K562 (cell line): ENCODE measurements at regions not wholly inside any gene's neighbourhood (a gene's known extent, or its start where the extent isn't known, plus 50 kb on each side); places are given as distances from the start of the nearest gene placed in this dataset.

ENCODE experiments used
- ATAC-seq: fragments of 200-7000 bp; cut with Tn5 transposase; 3 replicates; pipeline ENCODE4 v1.9.1; 2020; ENCODE audit warnings: moderate library complexity
- BruUV-seq: library from RNA; stranded (reverse); fragments of 400-500 nt; replicated peaks from 2 replicates; lab custom pipeline; 2021; lab: Mats Ljungman, UMichigan
- CTCF ChIA-PET: fragments of 300-600 bp; formaldehyde crosslinking; extraction: SDS; loops from one replicate; lab custom pipeline; 2021; ENCODE audit warnings: low intra/inter-chr PET ratio; lab: Yijun Ruan, JAX
- POLR2A ChIA-PET: fragments of 300-600, 350-650 bp; sonication (Branson Sonifier 250); formaldehyde crosslinking; extraction: SDS; loops from one replicate; lab custom pipeline; 2021; ENCODE audit warnings: antibody characterized with exemption, inconsistent platforms; lab: Yijun Ruan, JAX
- DNase-seq, 4 experiments: peaks; one replicate each; pipeline versions ENCODE4 v3.0.0 to v3.0.0-alpha.2; 2011 to 2018; ENCODE audit warnings: low spot score in 3 of 4, mixed read lengths in 3 of 4; ENCODE audit errors: extremely low read depth in 1 of 4
- FAIRE-seq: peaks from 2 replicates; lab custom pipeline; 2011; peaks lifted over from hg19 to GRCh38; lab: Jason Lieb, UNC
- H2AFZ ChIP-seq: 2 replicates; pipeline ENCODE4 v1.6.0; 2011; ENCODE audit warnings: low read depth, low read length, control low read depth, inconsistent platforms
- H3K27ac ChIP-seq: fragments of 200-600 bp; 3 replicates; pipeline ENCODE4 v1.8.0; 2011; ENCODE audit warnings: low read depth, mild to moderate bottlenecking, control low read depth, inconsistent platforms, low read length, moderate library complexity, mixed read lengths; ENCODE audit errors: extremely low read depth
- H3K27me3 ChIP-seq, 2 experiments: fragments of 300-600 bp in 1 of 2; 2 replicates in 1 of 2; 3 replicates in 1 of 2; pipeline versions ENCODE4 v1.6.0 to v1.8.0; 2011; ENCODE audit warnings: inconsistent platforms in 2 of 2, low read length in 2 of 2, mild to moderate bottlenecking in 1 of 2, mixed read lengths in 1 of 2, moderate library complexity in 1 of 2; ENCODE audit not compliant: control insufficient read depth in 2 of 2, insufficient read depth in 2 of 2
- H3K36me3 ChIP-seq: fragments of 300-600 bp; 3 replicates; pipeline ENCODE4 v1.8.0; 2011; ENCODE audit warnings: mild to moderate bottlenecking, low read length, inconsistent platforms; ENCODE audit not compliant: control insufficient read depth, insufficient read depth
- H3K4me1 ChIP-seq, 2 experiments: fragments of 200-600 bp in 1 of 2; replicated peaks in 1 of 2; 2 replicates in 1 of 2; 3 replicates in 1 of 2; pipeline versions ENCODE4 v1.5.1 to v1.8.0; 2011; ENCODE audit warnings: inconsistent platforms in 2 of 2, low read length in 2 of 2, mild to moderate bottlenecking in 1 of 2, mixed read lengths in 1 of 2, moderate library complexity in 1 of 2; ENCODE audit not compliant: control insufficient read depth in 2 of 2, insufficient read depth in 2 of 2
- H3K4me2 ChIP-seq: 2 replicates; pipeline ENCODE4 v1.6.1; 2011; ENCODE audit warnings: low read length, control low read depth, inconsistent platforms, mixed read lengths; ENCODE audit not compliant: insufficient read depth
- H3K4me3 ChIP-seq: fragments of 200-600 bp; sonication (generic), shearing (Covaris generic); 2 replicates; pipeline ENCODE4 v1.5.1; 2016; ENCODE audit warnings: control low read depth, inconsistent platforms
- H3K79me2 ChIP-seq: fragments of 200-600 bp; 3 replicates; pipeline ENCODE4 v1.8.0; 2011; ENCODE audit warnings: low read length, inconsistent platforms; ENCODE audit not compliant: control insufficient read depth, insufficient read depth
- H3K9ac ChIP-seq, 2 experiments: 2 replicates each; pipeline versions ENCODE4 v1.6.0 to v1.6.1; 2011; ENCODE audit warnings: low read depth in 2 of 2, low read length in 2 of 2, control low read depth in 1 of 2, inconsistent platforms in 1 of 2, mild to moderate bottlenecking in 1 of 2, mixed read lengths in 1 of 2; ENCODE audit not compliant: insufficient read depth in 1 of 2
- H3K9me1 ChIP-seq: one replicate; pipeline ENCODE4 v1.6.0; 2011; ENCODE audit warnings: inconsistent platforms, mild to moderate bottlenecking, low read length, moderate library complexity; ENCODE audit not compliant: control insufficient read depth, insufficient read depth
- H3K9me3 ChIP-seq: replicated peaks from 2 replicates; pipeline ENCODE4 v1.5.1; 2011; ENCODE audit warnings: low read depth, low read length, inconsistent platforms; ENCODE audit not compliant: control insufficient read depth, insufficient read depth
- H4K20me1 ChIP-seq: replicated peaks from 2 replicates; pipeline ENCODE4 v1.6.1; 2011; ENCODE audit warnings: low read length, inconsistent platforms, mixed read lengths; ENCODE audit not compliant: control insufficient read depth, insufficient read depth
- ARID1B ChIP-seq: fragments of 450-650 bp; IDR thresholded peaks from 2 replicates; pipeline ENCODE4 v1.6.1; 2016; ENCODE audit warnings: antibody characterized with exemption, mild to moderate bottlenecking, inconsistent platforms
- CTBP1 ChIP-seq: fragments of 450-650 bp; IDR thresholded peaks from 2 replicates; pipeline ENCODE4 v1.6.1; 2016; ENCODE audit warnings: borderline replicate concordance
- KDM5B ChIP-seq: fragments of 200-600 bp; sonication (generic); IDR thresholded peaks from 2 replicates; pipeline ENCODE4 v1.6.1; 2012; ENCODE audit warnings: low read depth, mild to moderate bottlenecking, moderate library complexity, low read length, control low read depth, inconsistent platforms; ENCODE audit not compliant: insufficient replicate concordance
- MAFF ChIP-seq: IDR thresholded peaks from 2 replicates; pipeline ENCODE4 v1.6.1; 2012; ENCODE audit warnings: low read length, improper control_type of control experiment
- NFIC ChIP-seq: fragments of 450-650 bp; IDR thresholded peaks from 2 replicates; pipeline ENCODE4 v1.6.1; 2017; ENCODE audit warnings: mild to moderate bottlenecking, inconsistent platforms
- OTX1 ChIP-seq: fragments of 450-650 bp; formaldehyde crosslinking; IDR thresholded peaks from 2 replicates; pipeline ENCODE4 v1.4.0; 2022; ENCODE audit warnings: mild to moderate bottlenecking
- RFX5 ChIP-seq: IDR thresholded peaks from 2 replicates; pipeline ENCODE4 v1.6.1; 2011; ENCODE audit warnings: low read depth, mild to moderate bottlenecking, improper control_type of control experiment, low read length
- ZC3H11A ChIP-seq: IDR thresholded peaks from 2 replicates; pipeline ENCODE4 v1.6.1; 2012; ENCODE audit warnings: low read depth, low read length, improper control_type of control experiment
- ZFP36 ChIP-seq: fragments of 150-350 bp; IDR thresholded peaks from 2 replicates; pipeline ENCODE4 v1.6.1; 2018; ENCODE audit warnings: low read length, low read depth; ENCODE audit not compliant: partially characterized antibody
- ZNF165 ChIP-seq: fragments of 250-450 bp; sonication (Bioruptor Pico); IDR thresholded peaks from 2 replicates; pipeline ENCODE4 v1.4.0; 2020; ENCODE audit warnings: borderline replicate concordance
- ZNF239 ChIP-seq: fragments of 250-450 bp; sonication (Bioruptor Pico); IDR thresholded peaks from 2 replicates; pipeline ENCODE4 v1.4.0; 2020; ENCODE audit warnings: mild to moderate bottlenecking
- ZNF316 ChIP-seq: fragments of 450-650 bp; IDR thresholded peaks from 2 replicates; pipeline ENCODE4 v1.6.1; 2016
- ZNF41 ChIP-seq: fragments of 250-450 bp; sonication (Bioruptor Pico); conservative IDR thresholded peaks from 2 replicates; pipeline ENCODE4 v1.4.0; 2020; ENCODE audit warnings: mild to moderate bottlenecking
- WGBS: fragments of 100-300 bp; shearing (Covaris generic); methylation state at CpG from one replicate; pipeline ENCODE4 v1.1.6; 2016; ENCODE audit warnings: low coverage, mixed read lengths; ENCODE audit not compliant: insufficient coverage; ENCODE audit errors: missing lambda C conversion rate; 5-methylcytosine and 5-hydroxymethylcytosine counted together
- in situ Hi-C: fragments of 300-500 bp; cut with MboI; formaldehyde crosslinking; loops from 4 replicates; pipeline ENCODE4 v1.15.0; 2018; ENCODE audit warnings: inconsistent platforms, mixed read lengths
- intact Hi-C: fragments of 100-400 bp; cut with micrococcal nuclease; formaldehyde crosslinking; loops from 2 replicates; pipeline ENCODE4 v1.14.2; 2022
- TF ChIP-seq, protein P1 (sequence below): sonication (generic); formaldehyde crosslinking; IDR thresholded peaks from 2 replicates; pipeline ENCODE4 v1.8.0; 2022; ENCODE audit warnings: mild to moderate bottlenecking, missing genetic modification reagents
- TF ChIP-seq, protein P2 (sequence below), 3 experiments: fragments of 200-800 bp in 1 of 3; fragments of 250-450 bp in 1 of 3; fragments of 450-650 bp in 1 of 3; sonication (Bioruptor Pico) in 1 of 3; sonication (Bioruptor generic) in 1 of 3; formaldehyde crosslinking in 1 of 3; IDR thresholded peaks; 2 replicates each; pipeline versions ENCODE4 v1.6.1 to v1.8.0; 2016 to 2022; ENCODE audit warnings: mild to moderate bottlenecking in 2 of 3, missing genetic modification characterization in 2 of 3, missing compliant biosample characterization in 1 of 3, moderate library complexity in 1 of 3

DNA sequence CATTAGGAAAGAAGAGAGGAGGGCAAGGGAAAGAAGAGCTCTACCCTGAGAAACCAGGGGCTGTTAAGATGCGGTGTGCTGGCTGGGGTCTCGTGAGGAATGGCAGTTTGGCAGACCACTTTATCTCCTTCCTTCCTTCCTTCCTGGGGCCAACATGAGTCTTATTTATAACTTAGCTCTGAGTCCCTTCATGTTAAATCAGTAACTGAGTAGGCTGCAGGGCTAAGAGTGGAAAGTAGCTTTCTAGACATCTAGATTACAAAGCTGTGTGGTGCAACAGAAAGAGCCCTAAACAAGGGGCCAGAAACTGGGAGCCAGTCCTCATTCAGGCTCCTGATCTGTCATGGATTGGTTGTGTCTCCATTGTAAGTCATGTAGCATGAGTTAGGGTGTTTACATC lies 135.4 kb upstream of the DUSP10 start:
- intact Hi-C loops (no loop called here), in situ Hi-C loops (no loop called here)
- POLR2A ChIA-PET: interaction anchor here (0.5 kb wide), 1 partner anchor 326 kb away, joined by 3 read pairs; no protein-coding TSS in a partner anchor
- DNase-seq: no peak
- BruUV-seq: no TSS peak
- no peak overlapping the region for H3K9ac ChIP-seq
- no peaks in the 10 kb centered on the region for H3K9me3 ChIP-seq
- WGBS: 0% methylated on average over 2 of the region's 2 CpGs
- H3K4me3 ChIP-seq: no peak overlapping the region
- CTCF ChIA-PET: no interaction called here
- no peak for ATAC-seq
- no peaks in the 10 kb centered on the region for H3K36me3 ChIP-seq
- H3K4me1 ChIP-seq: no peaks in the 10 kb centered on the region
- H3K27me3 ChIP-seq: no peaks in the 10 kb centered on the region
- FAIRE-seq: no peak
- H4K20me1 ChIP-seq: no peaks in the 10 kb centered on the region
- H3K4me2 ChIP-seq: no peak overlapping the region
- H3K27ac ChIP-seq: no peak overlapping the region
- H2AFZ ChIP-seq: no peak overlapping the region
- no peak for TF ChIP-seq NFIC
- no peak for TF ChIP-seq ZNF41 (CRISPR knock-in tag)
- no peak for TF ChIP-seq MAFF
- no peak for TF ChIP-seq ZNF165 (CRISPR knock-in tag)
- TF ChIP-seq, protein P1, sequence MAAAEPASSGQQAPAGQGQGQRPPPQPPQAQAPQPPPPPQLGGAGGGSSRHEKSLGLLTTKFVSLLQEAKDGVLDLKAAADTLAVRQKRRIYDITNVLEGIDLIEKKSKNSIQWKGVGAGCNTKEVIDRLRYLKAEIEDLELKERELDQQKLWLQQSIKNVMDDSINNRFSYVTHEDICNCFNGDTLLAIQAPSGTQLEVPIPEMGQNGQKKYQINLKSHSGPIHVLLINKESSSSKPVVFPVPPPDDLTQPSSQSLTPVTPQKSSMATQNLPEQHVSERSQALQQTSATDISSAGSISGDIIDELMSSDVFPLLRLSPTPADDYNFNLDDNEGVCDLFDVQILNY (CRISPR knock-in tag): no peak
- TF ChIP-seq, protein P2, sequence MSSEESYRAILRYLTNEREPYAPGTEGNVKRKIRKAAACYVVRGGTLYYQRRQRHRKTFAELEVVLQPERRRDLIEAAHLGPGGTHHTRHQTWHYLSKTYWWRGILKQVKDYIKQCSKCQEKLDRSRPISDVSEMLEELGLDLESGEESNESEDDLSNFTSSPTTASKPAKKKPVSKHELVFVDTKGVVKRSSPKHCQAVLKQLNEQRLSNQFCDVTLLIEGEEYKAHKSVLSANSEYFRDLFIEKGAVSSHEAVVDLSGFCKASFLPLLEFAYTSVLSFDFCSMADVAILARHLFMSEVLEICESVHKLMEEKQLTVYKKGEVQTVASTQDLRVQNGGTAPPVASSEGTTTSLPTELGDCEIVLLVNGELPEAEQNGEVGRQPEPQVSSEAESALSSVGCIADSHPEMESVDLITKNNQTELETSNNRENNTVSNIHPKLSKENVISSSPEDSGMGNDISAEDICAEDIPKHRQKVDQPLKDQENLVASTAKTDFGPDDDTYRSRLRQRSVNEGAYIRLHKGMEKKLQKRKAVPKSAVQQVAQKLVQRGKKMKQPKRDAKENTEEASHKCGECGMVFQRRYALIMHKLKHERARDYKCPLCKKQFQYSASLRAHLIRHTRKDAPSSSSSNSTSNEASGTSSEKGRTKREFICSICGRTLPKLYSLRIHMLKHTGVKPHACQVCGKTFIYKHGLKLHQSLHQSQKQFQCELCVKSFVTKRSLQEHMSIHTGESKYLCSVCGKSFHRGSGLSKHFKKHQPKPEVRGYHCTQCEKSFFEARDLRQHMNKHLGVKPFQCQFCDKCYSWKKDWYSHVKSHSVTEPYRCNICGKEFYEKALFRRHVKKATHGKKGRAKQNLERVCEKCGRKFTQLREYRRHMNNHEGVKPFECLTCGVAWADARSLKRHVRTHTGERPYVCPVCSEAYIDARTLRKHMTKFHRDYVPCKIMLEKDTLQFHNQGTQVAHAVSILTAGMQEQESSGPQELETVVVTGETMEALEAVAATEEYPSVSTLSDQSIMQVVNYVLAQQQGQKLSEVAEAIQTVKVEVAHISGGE (CRISPR knock-in tag; IDR thresholded peaks at IDR 0.05): no peak
- no peak for TF ChIP-seq RFX5
- no peak for TF ChIP-seq ZNF239
- TF ChIP-seq ZFP36: no peak
- TF ChIP-seq ZC3H11A: no peak
- no peak for TF ChIP-seq ZNF316
- no peak for TF ChIP-seq OTX1 (CRISPR knock-in tag)
- TF ChIP-seq KDM5B: no peak
- no peak for TF ChIP-seq ARID1B
- TF ChIP-seq CTBP1: no peak
- no peaks in the 10 kb centered on the region for H3K79me2 ChIP-seq
- H3K9me1 ChIP-seq: no peaks in the 10 kb centered on the region
